GM12875 (cell line): ENCODE measurements at regions not wholly inside any gene's neighbourhood (a gene's known extent, or its start where the extent isn't known, plus 50 kb on each side); places are given as distances from the start of the nearest gene placed in this dataset.

Source experiments
- H3K4me3 ChIP-seq: one replicate; pipeline ENCODE4 v1.5.1; 2011; ENCODE audit warnings: low read depth, low read length, control low read depth
- TF ChIP-seq, protein P1 (sequence below): IDR thresholded peaks from 2 replicates; pipeline ENCODE4 v1.5.1; 2011; ENCODE audit warnings: low read depth, mild to moderate bottlenecking, control low read depth, inconsistent platforms, low read length, moderate library complexity, borderline replicate concordance; ENCODE audit not compliant: insufficient read depth

GRCh38 chr7:116322541-116322940 lies 112.2 kb downstream of the TES start:
- no peak overlapping the region for H3K4me3 ChIP-seq
- TF ChIP-seq, protein P1, sequence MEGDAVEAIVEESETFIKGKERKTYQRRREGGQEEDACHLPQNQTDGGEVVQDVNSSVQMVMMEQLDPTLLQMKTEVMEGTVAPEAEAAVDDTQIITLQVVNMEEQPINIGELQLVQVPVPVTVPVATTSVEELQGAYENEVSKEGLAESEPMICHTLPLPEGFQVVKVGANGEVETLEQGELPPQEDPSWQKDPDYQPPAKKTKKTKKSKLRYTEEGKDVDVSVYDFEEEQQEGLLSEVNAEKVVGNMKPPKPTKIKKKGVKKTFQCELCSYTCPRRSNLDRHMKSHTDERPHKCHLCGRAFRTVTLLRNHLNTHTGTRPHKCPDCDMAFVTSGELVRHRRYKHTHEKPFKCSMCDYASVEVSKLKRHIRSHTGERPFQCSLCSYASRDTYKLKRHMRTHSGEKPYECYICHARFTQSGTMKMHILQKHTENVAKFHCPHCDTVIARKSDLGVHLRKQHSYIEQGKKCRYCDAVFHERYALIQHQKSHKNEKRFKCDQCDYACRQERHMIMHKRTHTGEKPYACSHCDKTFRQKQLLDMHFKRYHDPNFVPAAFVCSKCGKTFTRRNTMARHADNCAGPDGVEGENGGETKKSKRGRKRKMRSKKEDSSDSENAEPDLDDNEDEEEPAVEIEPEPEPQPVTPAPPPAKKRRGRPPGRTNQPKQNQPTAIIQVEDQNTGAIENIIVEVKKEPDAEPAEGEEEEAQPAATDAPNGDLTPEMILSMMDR, result no peak

- H3K4me3 ChIP-seq, result no peak overlapping the region
- TF ChIP-seq, protein P1, result no peak
Observed at GRCh38 chr7:116324582-116324981, 114.2 kb downstream of the TES start.

DNA sequence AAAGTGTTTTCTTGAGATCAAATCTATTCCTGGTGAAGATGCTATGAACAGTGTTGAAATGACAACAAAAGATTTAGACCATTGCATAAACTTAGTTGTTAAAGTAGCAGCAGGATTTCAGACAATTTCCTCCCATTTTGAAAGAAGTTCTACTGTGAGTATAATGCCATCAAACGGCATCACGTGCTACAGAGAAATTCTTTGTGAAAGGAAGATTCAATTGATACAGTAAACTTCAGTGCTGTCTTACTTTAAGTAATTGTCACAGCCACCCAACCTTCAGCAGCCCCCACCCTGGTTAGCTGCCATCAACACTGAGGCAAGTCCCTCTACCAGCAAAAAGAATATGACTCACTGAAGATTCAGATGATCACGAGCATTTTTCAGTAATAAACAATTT lies 115.2 kb downstream of the TES start:
- H3K4me3 ChIP-seq, result no peak overlapping the region
- TF ChIP-seq, protein P1, result no peak

GRCh38 chr7:116327135-116327534 lies 116.8 kb downstream of the TES start:
- no peak overlapping the region for H3K4me3 ChIP-seq
- TF ChIP-seq, protein P1, result no peak

DNA sequence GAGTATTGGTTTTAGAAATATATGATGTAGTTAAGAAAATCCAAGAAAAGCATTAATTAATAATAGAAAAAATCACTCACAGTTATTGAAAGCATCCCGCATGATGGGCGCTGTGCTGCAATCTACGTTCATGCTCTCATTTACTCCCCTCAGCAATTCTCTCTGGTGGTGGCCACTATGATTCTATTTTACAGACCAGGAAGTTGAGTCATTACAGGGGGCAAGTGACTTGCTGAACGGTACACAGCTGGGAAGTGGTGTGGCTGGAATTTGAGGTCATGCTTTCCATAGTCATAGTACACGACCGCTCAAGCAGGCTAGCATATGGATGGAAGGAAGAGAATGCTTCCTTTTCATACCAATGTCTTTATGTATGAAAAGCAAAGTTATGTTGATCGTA lies 117.4 kb downstream of the TES start:
- TF ChIP-seq, protein P1, result no peak
- H3K4me3 ChIP-seq, result no peak overlapping the region

DNA sequence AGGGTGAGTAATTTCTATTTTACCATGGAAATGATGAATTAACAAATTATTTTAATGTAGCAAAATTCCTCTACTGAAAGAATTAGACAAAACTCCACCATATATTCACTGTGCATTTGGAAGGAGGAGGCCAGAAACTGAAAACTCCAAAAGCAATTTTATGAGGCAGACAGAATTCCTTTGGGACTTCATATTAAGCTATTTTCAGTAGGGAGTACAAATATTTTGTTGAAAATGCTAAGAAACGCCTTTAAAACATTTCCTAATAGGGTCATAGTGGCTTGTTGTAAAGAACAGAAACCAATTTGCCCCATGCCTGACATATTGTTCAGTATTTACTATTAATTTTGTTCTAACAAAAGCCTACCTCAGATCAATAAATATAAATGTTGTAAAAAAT lies 117.8 kb downstream of the TES start:
- no peak overlapping the region for H3K4me3 ChIP-seq
- TF ChIP-seq, protein P1, result no peak

- no peak overlapping the region for H3K4me3 ChIP-seq
- TF ChIP-seq, protein P1, result no peak
Observed at GRCh38 chr7:116329686-116330503, 119.6 kb downstream of the TES start.
